ENCODE measurements at regions not wholly inside any gene's neighbourhood (a gene's known extent, or its start where the extent isn't known, plus 50 kb on each side); places are given as distances from the start of the nearest gene placed in this dataset.
"Not testable (repeated sequence)": the region's sequence is repeated elsewhere in the genome, so short reads cannot be mapped to it uniquely, and the experiment has no call there.

- POLR2A ChIA-PET; CTCF ChIA-PET; H3K9me3 ChIP-seq (ENCODE audit: control extremely low read depth in 1 of 5, control insufficient read depth in 4 of 5, insufficient read depth in 2 of 5, low read depth in 1 of 5, low read length in 4 of 5); H3K4me3 ChIP-seq (ENCODE audit: control insufficient read depth in 1 of 7, extremely low read depth in 1 of 7, insufficient read depth in 4 of 7, low read depth in 2 of 7, low read length in 6 of 7); H3K4me1 ChIP-seq (ENCODE audit: control extremely low read depth in 1 of 4, control insufficient read depth in 4 of 4, insufficient read depth in 4 of 4, low read length in 3 of 4); H3K36me3 ChIP-seq (ENCODE audit: control insufficient read depth in 4 of 4, insufficient read depth in 4 of 4, low read length in 3 of 4); H3K27ac ChIP-seq (ENCODE audit: insufficient read depth in 1 of 2, low read depth in 1 of 2, low read length in 2 of 2, poor library complexity in 1 of 2, severe bottlenecking in 2 of 2); H3K27me3 ChIP-seq (replicated peaks in 2 of 5; ENCODE audit: control insufficient read depth in 4 of 5, insufficient read depth in 5 of 5, low read length in 4 of 5): not testable (repeated sequence)
- DNase-seq = peak in 2 of 3 donors; percentile 50
- 82% methylated on average over 14 of the region's 53 CpGs for WGBS (ENCODE audit: insufficient coverage)
Measured at GRCh38 chr15:101980206-101980910, 168.4 kb downstream of the OR4F15 start.
